NCI-H510A treated with DMSO at 0.1 percent for 48 hours (cell line): ENCODE measurements at regions not wholly inside any gene's neighbourhood (a gene's known extent, or its start where the extent isn't known, plus 50 kb on each side); places are given as distances from the start of the nearest gene placed in this dataset.

Source experiments
- DNase-seq: peaks from one replicate; lab custom pipeline; 2025; lab: John Stamatoyannopoulos, UW

DNA sequence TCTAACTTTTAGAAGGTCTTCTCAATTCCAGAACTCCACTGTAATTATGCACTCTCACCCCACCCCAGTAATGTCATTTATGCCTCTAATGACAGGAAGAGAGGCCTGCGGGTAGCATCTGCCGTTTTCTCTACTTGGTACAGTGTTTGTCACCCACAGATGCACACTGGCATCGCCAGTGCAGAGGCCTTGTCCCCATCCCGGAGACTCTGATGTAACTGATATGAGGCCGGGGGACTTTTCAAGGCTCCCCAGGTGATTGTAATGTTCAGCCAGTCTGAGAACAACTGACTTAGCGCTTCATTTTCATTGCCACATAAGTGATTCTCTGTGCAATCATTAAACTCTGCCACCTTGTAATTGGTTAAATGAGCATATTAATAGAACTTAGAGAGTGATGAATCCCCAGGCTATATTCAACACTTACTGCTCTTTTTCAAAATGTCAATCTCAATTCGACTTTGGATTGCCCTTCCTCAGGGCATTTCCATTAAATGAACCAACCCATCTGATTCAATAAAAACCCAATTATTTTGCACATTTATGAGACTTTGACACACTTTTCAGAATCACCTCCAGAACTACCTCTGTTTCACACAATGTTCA, 113.2 kb downstream of the HERPUD2 start:
- no peak for DNase-seq

DNA sequence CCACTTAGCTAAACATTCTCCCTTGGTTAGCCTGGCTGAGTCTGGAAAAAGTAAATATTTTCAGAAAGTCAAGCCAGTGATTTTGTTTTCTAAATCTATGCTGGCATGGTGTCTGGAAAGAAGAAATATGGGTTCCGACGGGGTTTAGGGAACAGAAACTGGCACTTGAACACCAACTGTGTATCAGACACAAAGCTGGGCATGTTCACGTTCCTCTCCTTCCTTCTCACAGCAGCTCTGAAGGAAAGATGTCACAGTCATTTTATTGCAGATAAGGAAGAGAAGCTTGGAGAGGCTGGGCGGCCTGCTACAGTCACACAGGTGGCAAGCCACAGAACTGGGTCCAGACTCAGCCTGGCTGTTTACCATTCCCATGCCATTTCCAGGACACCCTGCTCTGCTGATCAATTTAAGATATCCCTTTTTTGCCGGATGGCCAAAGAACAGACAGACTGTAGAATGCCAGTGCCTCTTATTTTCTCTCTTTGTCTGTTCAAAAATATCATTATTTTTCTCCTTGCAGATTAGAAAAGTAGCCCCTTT, 118.8 kb downstream of the HERPUD2 start:
- DNase-seq: no peak

DNA sequence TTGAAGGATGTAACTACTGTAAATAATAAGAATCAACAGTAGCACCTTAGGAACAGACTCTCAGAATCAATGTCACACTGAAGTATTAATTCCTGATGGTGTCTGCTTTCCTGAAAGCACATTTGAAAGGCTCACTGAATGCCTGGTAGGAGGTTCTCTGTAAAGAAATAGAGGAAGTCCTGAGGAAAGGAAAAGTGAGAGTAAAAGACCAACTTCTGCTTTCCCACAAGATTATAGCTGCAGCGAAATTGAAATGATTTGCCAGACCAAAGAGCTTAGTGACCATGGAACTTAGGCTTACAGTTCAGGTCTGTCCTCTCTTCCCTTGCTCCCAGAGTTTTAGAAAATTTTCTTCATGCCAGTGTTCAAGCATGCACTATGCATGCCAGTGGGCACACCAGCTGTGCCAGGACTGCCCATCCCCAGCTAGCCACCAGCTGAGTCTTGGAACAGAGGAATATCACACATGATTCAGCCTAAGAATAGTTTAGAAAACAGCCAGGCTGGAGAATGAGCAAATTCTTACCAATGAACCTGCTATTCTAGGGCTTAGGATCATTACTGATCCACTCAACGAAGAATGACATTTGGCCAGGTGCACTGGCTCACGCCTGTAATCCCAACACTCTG, 123.2 kb downstream of the HERPUD2 start:
- DNase-seq: no peak

DNA sequence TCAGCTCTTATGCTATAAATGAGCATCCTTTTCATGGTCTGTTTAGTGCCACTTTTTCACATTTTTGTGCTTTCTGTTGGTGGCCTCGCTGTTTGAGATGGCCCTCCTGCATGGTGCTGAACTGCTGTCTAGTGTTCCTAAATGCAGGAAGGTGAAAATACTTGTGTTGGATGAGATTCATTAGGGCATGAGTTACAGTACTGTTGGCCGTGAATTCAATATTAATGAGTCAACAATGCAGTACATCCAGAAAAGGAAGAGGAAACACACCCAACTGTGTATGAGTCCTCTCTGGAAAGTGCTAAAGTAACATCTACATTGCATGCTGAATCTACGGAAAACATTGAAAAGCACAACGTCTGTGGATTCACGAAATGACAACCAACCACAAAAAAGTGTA, 124.0 kb downstream of the HERPUD2 start:
- DNase-seq: no peak

DNA sequence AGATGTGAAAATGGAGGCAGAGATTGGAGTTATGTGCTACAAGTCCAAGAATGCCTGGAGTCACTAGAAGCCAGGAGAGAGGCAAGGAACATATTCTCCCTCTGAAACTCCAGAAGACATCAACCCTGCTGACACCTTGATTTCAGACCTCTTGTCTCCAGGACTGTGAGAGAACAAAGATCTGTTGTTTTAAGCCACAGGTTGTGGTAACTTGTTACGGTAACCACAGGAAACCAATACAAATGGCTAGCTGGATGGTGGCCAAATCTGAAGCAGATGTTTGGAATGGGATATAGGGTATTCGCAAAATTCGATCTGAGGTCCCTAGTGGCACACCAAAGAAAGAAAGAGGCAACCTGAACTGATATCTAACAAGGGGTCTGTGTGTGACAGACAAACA, 129.0 kb downstream of the HERPUD2 start:
- DNase-seq: peak; percentile 15

DNA sequence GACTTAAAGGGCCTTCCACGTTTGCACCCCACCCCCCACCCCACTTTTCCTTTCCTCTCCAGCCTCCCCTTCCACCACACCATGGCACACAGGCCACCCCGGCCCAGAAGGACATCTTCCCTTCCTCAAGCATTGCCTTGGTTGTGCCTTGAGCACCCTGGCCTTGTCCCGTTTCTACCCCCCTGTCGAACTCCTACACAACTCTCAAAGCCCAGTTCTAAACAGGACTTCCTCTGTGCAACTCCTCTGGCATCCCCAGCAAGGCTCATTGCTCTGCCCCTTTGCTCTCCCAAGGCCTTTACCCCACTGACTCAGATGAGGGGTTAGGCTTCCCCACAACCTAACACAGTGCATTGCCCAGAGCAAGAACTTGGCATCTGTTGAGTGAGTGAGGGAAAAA, 136.1 kb downstream of the HERPUD2 start:
- no peak for DNase-seq

DNA sequence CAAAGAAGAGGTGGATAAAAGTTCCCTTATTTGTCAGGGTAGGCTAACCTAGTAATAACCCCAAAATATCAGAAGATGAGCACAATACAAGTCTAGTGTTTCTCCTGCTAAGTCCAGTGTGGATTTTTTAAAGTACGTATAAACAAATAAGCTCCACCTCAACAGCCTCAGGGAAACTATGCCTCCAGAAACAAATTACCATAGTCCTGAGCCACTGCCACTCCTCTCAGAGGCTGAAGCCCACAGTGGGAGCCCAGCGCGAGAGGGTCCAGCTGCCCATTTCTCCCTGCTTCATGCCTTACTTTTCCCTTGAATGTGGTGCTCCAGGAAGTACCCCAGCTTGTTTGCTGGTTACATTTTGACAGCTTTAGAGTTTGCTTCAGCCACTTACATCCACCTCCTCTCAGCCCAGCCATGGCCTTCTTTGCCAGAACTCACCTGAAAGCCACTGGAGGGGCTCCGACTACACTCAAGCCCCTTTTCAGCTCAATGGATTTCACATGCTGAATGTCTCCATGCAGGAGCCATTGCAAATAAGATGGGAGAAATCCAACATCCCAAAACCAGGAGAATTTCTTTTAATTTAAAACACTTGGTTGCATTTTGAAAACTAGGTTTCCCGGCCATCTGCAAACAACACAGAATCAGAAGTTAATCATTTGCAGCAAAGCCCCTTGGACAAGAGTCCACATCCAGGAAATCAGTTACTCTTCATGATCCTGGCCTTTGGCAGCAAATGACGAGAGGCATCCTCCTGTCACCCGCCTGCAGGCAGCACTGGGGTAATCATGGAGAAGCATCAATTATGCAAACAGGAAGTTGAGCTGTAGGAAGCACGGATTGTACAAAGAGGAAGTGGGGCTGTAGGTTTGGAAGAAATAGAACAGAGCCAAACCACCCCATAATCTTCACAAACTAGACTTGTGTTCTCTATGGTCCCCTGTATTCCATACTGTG, 138.1 kb downstream of the HERPUD2 start:
- DNase-seq: no peak

DNA sequence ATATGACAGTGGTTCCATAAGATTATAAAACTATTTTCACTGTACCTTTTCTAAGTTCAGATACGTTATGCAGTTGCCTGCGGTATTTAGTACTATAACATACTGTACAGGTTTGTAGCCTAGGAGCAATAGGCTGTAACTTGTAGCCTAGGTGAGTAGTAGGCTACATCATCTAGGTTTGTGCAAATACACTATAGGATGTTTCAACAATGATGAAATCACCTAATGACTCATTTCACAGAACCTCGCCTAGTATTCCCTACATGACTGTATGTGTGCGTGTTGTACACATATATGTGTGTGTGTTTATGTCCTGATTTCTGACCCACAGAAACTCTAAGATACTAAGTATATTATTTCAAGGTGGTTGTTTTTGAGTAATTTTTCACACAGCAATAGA, 139.0 kb downstream of the HERPUD2 start:
- no peak for DNase-seq

DNA sequence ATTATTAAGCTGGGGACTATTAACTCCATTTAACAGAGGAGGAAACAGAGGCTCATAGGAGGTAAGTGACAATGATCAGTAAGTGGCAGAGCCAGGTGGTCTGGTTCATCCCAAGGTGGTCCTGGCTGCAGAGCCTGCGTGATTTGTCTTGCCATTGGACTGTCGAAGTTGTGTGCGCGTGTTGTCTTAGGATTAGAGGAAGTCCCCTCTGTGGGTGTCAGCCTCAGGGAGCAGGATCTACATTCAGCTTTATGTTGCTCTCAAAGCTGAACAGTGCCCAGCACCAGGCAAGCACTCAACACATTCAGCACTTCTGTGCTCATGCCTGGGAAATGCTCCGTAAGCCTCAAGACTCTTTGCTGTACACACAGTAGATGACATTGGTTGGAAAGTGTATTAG, 139.5 kb downstream of the HERPUD2 start:
- no peak for DNase-seq

DNA sequence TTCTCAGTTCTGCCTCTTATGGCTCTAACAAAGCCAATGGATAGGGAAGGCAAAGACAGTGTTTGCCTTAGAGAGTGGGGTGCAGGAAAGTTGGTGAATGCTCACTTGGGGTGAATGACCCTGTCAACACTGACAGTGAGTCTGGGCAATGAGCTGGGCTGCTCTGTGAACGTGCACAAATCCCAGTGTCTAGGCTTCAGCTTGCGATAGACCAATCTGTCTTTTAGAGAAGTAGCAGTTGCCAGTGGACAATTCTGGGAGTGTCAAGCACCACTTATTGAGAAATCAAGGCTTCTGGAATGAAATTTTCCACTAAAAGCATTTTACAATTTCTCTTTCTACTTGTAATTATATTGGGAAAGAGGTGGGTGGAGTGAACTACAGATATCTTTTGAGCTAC, 141.4 kb downstream of the HERPUD2 start:
- no peak for DNase-seq

DNA sequence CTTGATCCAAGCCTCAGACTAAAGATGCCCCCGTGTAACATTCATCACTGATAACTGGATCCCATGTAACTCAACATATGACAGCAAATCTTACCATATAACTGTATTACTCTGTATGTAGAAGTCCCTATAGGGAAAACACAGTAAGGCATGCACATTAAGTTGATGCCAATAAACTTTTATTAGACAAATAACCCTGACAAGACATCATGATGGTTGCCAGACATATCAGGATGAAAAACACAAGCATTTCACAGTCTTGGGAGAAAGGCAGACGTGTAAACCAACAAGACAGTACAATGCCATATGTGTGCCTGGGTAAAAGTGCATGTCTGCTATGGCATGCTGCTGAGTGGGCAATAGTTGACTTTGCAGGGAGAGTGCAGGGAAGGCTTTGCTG, 142.2 kb downstream of the HERPUD2 start:
- no peak for DNase-seq

DNA sequence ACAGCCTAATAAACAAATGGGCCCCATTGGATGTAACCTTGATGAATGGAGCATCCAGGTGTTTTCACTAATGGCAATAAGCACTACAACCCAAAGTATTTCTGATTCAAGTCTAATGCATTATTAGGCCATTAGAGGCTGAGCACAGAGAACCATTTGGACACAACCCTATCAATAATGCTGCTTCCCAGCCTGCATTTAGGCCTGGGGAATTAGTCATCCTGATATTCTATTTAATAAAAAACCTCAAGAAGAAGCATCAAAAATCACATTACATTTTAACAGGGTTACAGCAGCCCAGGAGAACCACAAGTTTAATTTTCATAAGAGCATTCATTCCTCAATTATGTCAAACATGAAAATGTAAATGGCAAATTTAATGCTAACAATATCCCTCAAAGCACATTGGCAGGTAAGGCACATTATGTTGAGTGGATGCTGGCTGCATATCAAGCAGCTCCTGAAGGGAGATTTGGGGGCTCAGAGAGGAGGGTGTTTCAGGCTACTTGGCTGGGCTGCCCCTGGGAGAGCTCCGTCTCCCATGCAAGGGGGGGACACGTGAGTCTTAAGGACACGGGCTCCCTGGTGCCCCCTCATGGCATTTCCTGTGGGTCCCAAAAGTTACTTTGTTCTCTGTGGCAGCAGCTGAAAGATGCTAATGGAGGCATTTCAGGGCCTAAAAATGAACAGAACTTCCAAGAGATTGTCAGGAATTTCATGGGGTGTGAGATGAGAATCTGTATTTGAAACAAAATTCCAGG, 143.4 kb downstream of the HERPUD2 start:
- no peak for DNase-seq

DNA sequence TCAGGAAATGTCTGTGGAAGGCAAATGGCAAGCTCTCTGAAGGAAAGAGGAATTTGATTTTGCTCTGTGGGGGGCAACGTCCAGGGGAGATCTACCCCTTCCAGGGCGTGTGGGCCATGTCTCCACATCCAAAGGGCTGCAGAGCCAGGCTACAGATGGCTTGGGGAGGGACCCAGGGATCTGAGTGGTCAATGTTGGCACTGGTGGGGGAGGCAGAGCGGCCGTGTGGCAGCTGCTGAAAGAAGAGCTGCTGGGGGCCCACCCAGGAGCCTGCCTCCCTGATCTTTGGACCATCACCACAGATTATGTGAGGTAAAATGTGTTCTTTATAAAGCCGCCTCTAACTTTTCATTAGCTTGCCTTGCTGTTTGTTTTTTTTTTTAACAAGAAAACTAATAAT, 144.1 kb downstream of the HERPUD2 start:
- DNase-seq: no peak

DNA sequence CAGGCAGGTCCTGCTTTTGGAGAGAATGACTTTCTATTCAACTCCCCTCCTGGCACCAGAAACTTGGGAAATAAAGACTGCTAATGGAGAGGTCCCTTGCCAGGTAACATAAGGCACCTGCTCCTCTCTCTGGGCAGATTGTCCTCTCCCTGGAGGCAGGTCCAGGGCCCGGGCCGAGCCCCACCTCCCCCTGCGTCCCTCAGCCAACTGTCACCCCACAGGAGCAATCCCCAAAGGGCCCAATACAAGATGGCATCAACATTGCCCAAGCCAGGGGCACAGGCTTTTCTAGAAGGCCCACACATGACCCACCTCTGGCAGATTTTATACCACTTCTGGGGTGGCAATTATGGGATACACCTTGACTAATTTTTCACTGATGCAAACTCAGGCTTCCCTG, 145.2 kb downstream of the HERPUD2 start:
- DNase-seq: no peak

DNA sequence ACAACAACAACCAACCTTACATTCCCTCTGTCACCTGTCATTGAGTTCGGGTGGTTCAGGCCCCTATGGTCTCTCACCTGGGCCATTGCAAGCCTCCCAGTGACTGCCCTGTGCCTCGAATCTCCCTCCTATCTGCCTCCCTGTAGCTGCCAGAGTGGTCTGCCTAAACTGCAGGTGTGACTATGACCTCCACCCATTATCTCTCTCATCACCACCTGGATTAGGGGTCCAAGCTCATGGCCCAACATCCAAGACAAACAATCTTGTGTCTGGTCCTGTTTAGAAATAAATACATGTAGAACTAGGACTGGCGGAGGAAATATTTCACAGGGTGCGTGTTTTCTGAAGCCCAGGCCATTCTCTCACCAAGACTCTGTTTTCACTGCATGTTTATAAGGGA, 146.6 kb downstream of the HERPUD2 start:
- no peak for DNase-seq

DNA sequence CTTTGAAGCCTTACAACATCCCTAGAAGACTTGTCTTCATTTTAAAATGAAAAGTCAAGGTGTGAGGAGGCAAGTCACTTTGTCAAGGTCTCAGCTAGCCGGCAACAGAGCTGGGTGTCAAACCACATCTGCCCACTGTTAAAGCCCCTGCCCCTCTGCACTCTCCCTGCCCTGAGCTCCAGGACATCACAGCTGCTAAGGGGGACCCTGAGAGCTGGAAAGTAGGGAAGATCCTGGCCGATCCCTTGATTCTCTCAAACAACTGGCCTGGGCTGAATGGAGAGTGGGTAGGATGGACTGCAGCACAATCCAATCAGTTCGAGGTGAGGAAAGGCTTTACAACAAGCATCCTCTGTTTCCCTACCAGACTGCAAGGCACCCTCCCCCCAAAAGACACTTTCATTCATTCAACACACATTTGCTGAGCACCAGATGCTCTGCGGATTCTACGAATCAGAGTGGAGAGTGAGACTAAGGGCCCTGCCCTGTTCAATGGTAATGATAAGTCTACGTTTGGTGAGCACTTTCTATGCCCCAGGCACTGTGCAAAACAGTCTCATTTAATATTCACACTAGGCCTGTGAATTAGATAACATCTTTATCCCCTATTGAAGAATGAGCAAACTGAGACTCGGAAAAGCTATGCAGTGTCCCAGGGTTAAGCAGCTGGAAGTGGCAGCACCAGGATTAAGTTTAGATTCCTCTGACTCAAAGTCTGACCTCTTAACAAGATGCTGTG, 148.1 kb downstream of the HERPUD2 start:
- no peak for DNase-seq

DNA sequence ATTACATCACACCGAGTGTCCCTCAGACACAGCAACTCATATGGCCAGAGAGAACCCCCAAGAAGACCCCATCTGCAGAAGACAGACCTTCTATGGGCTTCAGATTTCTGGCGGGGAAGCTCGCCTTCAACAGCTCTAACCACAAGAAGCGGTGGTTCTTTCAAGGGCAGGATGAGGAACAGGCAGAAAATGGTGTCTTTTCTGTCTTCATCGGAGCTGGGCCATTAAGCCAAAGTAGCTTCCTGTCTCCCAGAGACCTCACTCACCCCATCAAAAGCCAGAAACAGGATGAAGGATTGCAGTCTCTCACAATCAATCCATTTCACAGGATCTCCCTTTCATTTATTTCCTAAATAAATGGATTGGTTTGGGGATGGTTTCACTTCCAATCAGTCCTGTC, 149.1 kb downstream of the HERPUD2 start:
- no peak for DNase-seq

DNA sequence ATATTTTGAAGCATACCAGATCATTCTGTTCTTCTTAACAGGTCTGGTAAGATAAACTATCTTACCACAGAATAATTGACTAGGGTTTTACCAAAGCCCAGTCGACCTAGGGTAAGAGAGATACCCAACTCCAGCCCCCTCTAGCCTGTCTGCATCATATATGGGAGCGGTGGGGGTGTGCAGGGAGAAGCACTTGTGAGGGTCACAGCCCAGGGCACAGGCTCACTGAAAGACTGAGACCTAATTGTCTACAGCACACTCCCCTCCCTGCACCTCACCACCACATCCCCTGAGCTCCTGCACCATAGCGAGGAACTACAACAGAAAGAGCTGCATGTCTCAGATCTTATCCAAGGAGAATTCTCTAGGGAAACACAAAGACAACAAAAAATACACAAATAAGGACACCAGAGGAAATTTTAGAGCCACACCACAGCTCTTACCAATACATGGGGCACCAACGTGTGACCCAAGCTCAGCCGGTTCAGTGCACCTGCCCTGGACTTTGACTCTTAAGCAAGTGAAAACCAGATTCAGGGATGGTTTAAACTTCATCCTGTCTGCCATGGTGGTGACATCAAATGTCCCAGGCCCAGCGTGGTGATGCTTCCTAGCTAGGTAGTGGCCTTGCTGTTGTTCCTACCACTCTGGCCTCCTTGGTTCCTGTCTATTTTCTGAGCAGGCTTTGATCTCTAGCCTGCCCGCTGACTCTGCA, 150.8 kb downstream of the HERPUD2 start:
- no peak for DNase-seq

DNA sequence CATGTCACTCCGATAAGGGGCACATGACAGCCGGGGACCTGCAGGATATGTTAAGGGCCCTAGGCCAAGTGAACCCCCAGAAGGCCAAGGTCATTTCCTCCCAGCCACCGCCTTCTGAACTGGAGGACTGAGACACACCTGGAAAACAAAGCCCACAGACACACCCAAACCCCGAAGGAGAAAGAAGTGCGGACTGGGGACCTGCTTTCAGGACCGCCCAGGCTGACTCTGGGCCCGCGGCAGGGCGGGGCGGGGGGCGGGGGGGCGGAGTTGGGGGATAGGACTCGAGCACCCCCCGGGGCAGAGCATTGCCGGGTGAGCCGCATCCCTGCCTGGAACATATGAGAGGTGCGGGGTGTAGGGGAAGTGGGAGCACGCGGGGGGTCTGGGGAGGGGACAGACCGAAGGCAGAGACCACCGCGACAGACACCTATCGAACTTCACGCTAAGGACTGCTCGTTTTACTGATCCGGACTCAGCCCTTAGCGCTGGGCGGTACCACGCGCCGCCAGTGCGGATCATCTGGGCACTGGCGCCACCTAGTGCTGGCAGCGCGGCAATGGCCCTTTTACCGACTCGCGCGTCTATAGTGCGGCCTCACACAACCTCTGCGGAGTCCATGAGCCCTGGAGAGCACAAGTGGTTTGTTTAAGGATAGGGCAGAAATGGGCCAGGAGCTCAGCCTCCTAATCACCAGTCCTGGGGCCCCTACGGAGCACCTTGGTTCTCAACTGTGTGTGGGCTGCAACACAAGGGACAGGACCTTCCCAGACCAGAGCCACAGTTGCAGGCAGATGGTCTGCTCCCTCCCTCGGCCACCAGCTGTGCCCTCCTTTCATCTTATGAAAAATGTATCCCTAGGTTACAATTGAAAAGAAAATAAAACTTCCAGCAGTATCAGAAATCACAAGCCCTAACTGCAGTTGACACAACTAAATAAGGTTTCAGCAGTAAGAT, 157.6 kb downstream of the HERPUD2 start:
- DNase-seq: peak; percentile 85
